CD14-positive monocyte (primary cell): ENCODE measurements at regions not wholly inside any gene's neighbourhood (a gene's known extent, or its start where the extent isn't known, plus 50 kb on each side); places are given as distances from the start of the nearest gene placed in this dataset.

Source experiments
- DNase-seq, 3 donors: peaks; one replicate each; pipeline ENCODE4 v3.0.0-alpha.2; 2011 to 2022
- H2AFZ ChIP-seq: 2 replicates; pipeline ENCODE4 v1.6.0; 2012; ENCODE audit warnings: mild to moderate bottlenecking, low read depth, low read length, inconsistent platforms; ENCODE audit not compliant: insufficient read depth, poor library complexity, severe bottlenecking
- H3K27ac ChIP-seq, 2 donors: 1 replicate in 1 of 2; 2 replicates in 1 of 2; pipeline ENCODE4 v1.5.1; 2012 to 2013; ENCODE audit warnings: low read length in 2 of 2, control low read depth in 1 of 2, inconsistent platforms in 1 of 2, low read depth in 1 of 2, mild to moderate bottlenecking in 1 of 2
- H3K27me3 ChIP-seq, 2 donors: one replicate each; pipeline versions ENCODE4 v1.6.0 to v1.6.1; 2011 to 2013; ENCODE audit warnings: low read length in 2 of 2; ENCODE audit not compliant: control insufficient read depth in 2 of 2, insufficient read depth in 2 of 2
- H3K36me3 ChIP-seq, 2 donors: replicated peaks in 1 of 2; 1 replicate in 1 of 2; 2 replicates in 1 of 2; pipeline versions ENCODE4 v1.5.1 to v1.6.1; 2012 to 2013; ENCODE audit warnings: low read length in 2 of 2, control low read depth in 1 of 2, inconsistent platforms in 1 of 2, mild to moderate bottlenecking in 1 of 2; ENCODE audit not compliant: insufficient read depth in 2 of 2, control insufficient read depth in 1 of 2
- H3K4me1 ChIP-seq, 2 donors: 1 replicate in 1 of 2; 2 replicates in 1 of 2; pipeline versions ENCODE4 v1.5.1 to v1.6.1; 2012 to 2013; ENCODE audit warnings: low read length in 2 of 2, control low read depth in 1 of 2, inconsistent platforms in 1 of 2, mild to moderate bottlenecking in 1 of 2, moderate library complexity in 1 of 2; ENCODE audit not compliant: insufficient read depth in 2 of 2, control insufficient read depth in 1 of 2
- H3K4me2 ChIP-seq: replicated peaks from 2 replicates; pipeline ENCODE3; 2012; ENCODE audit warnings: low read length, moderate library complexity, mild to moderate bottlenecking; ENCODE audit not compliant: poor library complexity, severe bottlenecking; ENCODE audit errors: extremely low read depth
- H3K4me3 ChIP-seq, 3 experiments: fragments of 200-600 bp in 1 of 3; sonication (generic) in 1 of 3; replicated peaks in 1 of 3; 1 replicate in 2 of 3; 2 replicates in 1 of 3; pipeline ENCODE4 v1.5.1; 2011 to 2013; ENCODE audit warnings: low read length in 3 of 3, mild to moderate bottlenecking in 3 of 3, control low read depth in 2 of 3, low read depth in 2 of 3, inconsistent platforms in 1 of 3, moderate library complexity in 1 of 3
- H3K79me2 ChIP-seq: 2 replicates; pipeline ENCODE4 v1.6.0; 2012; ENCODE audit warnings: mild to moderate bottlenecking, control low read depth, inconsistent platforms, low read length, moderate library complexity; ENCODE audit not compliant: insufficient read depth
- H3K9ac ChIP-seq: 2 replicates; pipeline ENCODE4 v1.6.0; 2017; ENCODE audit warnings: low read length, mild to moderate bottlenecking; ENCODE audit not compliant: insufficient read depth, poor library complexity, severe bottlenecking
- H3K9me3 ChIP-seq, 2 donors: replicated peaks in 1 of 2; 1 replicate in 1 of 2; 2 replicates in 1 of 2; pipeline versions ENCODE4 v1.5.1 to v1.6.1; 2012 to 2013; ENCODE audit warnings: low read length in 2 of 2, control low read depth in 1 of 2; ENCODE audit not compliant: control insufficient read depth in 1 of 2, insufficient read depth in 1 of 2
- H4K20me1 ChIP-seq: 2 replicates; pipeline ENCODE4 v1.6.0; 2012; ENCODE audit warnings: mild to moderate bottlenecking, low read length, control low read depth, moderate library complexity; ENCODE audit not compliant: insufficient read depth
- H3K27ac Mint-ChIP-seq, 7 donors: one replicate each; pipeline ENCODE4 v1.8.0; 2020; ENCODE audit warnings: mild to moderate bottlenecking in 7 of 7, mixed read lengths in 7 of 7, moderate library complexity in 6 of 7, inconsistent platforms in 2 of 7
- H3K27me3 Mint-ChIP-seq, 3 donors: one replicate each; pipeline ENCODE4 v1.8.0; 2021 to 2022; ENCODE audit warnings: low read depth in 3 of 3, mild to moderate bottlenecking in 3 of 3, mixed read lengths in 3 of 3, moderate library complexity in 3 of 3, inconsistent platforms in 1 of 3
- H3K36me3 Mint-ChIP-seq, 2 donors: one replicate each; pipeline ENCODE4 v1.8.0; 2020; ENCODE audit warnings: mixed read lengths in 2 of 2, inconsistent platforms in 1 of 2, mild to moderate bottlenecking in 1 of 2
- H3K4me1 Mint-ChIP-seq: one replicate; pipeline ENCODE4 v1.8.0; 2020; ENCODE audit warnings: mild to moderate bottlenecking, mixed read lengths
- H3K4me3 Mint-ChIP-seq, 2 donors: one replicate each; pipeline ENCODE4 v1.8.0; 2020; ENCODE audit warnings: mild to moderate bottlenecking in 2 of 2, mixed read lengths in 2 of 2, moderate library complexity in 1 of 2
- H3K9me3 Mint-ChIP-seq, 7 donors: one replicate each; pipeline ENCODE4 v1.8.0; 2020 to 2022; ENCODE audit warnings: mixed read lengths in 7 of 7, mild to moderate bottlenecking in 6 of 7, moderate library complexity in 6 of 7, inconsistent platforms in 2 of 7
- WGBS: methylation state at CpG from one replicate; pipeline ENCODE4 v1.1.5; 2013; ENCODE audit warnings: missing lambda C conversion rate; ENCODE audit not compliant: insufficient coverage; 5-methylcytosine and 5-hydroxymethylcytosine counted together
- intact Hi-C, 2 donors: fragments of 100-400 bp; cut with micrococcal nuclease; formaldehyde crosslinking; loops; one replicate each; pipeline versions ENCODE4 v1.15.0 to v1.15.1; 2023
- TF ChIP-seq, protein P1 (sequence below): fragments of 200-600 bp; IDR thresholded peaks from one replicate; pipeline ENCODE4 v1.8.0; 2022; ENCODE audit warnings: antibody characterized with exemption, mild to moderate bottlenecking

DNA sequence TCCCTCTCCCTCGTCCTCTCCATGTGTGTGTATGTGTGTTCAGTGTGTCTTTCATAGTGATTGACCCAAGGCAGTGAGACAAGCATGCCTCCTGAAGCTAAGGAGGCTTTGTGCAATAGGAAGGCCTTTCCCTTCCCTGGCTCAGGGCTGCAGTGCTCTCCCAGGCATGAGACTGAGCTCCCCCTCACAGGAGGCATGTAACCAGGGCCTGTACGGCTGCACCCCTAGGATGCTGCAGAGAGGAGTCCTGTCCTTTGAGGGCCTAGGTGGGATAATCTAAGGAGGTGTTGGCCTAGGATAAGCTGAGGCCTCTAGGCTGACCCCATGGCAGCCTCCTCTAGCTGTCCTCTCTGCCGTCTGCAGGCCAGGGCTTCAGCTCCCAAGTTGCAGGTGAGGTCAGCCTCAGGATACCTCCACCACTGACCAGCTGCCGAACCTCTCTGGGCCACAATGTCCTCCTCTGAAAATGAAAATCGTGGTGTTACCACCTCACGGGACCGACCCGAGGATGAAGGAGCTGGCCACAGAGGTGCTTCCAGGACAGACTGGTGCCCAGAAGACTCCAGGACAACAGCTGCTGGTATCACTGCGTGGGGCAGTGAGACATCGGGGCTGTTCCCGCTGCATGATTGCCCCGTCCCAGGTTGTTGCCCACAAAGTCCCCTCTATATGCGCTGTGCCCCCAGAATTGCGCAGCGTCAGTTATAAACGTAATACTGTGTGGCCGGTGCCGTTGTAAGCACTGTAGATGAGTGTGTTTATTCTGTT is 129.6 kb downstream of the BARX1 start:
- Histone ChIP-seq H3K9me3 (no peaks in the 10 kb centered on the region), H2AFZ (no peak overlapping the region), H3K4me1 (no peaks in the 10 kb centered on the region), H3K27ac (no peak overlapping the region), H3K79me2 (no peaks in the 10 kb centered on the region), H3K27me3 (peaks cover 0 to 32% of the 10 kb centered on the region in 2 donors), H4K20me1 (no peaks in the 10 kb centered on the region), H3K4me2 (no peak overlapping the region), H3K36me3 (no peaks in the 10 kb centered on the region), H3K9ac (no peak overlapping the region), H3K4me3 (no peak overlapping the region)
- Mint-ChIP-seq H3K27me3 (peaks cover 23 to 47% (median 38%) of the 10 kb centered on the region in 3 donors), H3K9me3 (peaks cover 0 to 11% (median 3%) of the 10 kb centered on the region in 7 donors), H3K4me3 (no peak overlapping the region), H3K27ac (no peak overlapping the region), H3K4me1 (peaks cover 3% of the 10 kb centered on the region), H3K36me3 (no peaks in the 10 kb centered on the region)
- DNase-seq = no peak
- 96% methylated on average over 10 of the region's 18 CpGs for WGBS
- intact Hi-C loops = loop anchor here (5.0 kb wide), 1 partner anchor 137 kb away; no protein-coding TSS in a partner anchor
- TF ChIP-seq, protein P1, sequence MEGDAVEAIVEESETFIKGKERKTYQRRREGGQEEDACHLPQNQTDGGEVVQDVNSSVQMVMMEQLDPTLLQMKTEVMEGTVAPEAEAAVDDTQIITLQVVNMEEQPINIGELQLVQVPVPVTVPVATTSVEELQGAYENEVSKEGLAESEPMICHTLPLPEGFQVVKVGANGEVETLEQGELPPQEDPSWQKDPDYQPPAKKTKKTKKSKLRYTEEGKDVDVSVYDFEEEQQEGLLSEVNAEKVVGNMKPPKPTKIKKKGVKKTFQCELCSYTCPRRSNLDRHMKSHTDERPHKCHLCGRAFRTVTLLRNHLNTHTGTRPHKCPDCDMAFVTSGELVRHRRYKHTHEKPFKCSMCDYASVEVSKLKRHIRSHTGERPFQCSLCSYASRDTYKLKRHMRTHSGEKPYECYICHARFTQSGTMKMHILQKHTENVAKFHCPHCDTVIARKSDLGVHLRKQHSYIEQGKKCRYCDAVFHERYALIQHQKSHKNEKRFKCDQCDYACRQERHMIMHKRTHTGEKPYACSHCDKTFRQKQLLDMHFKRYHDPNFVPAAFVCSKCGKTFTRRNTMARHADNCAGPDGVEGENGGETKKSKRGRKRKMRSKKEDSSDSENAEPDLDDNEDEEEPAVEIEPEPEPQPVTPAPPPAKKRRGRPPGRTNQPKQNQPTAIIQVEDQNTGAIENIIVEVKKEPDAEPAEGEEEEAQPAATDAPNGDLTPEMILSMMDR = no peak

DNA sequence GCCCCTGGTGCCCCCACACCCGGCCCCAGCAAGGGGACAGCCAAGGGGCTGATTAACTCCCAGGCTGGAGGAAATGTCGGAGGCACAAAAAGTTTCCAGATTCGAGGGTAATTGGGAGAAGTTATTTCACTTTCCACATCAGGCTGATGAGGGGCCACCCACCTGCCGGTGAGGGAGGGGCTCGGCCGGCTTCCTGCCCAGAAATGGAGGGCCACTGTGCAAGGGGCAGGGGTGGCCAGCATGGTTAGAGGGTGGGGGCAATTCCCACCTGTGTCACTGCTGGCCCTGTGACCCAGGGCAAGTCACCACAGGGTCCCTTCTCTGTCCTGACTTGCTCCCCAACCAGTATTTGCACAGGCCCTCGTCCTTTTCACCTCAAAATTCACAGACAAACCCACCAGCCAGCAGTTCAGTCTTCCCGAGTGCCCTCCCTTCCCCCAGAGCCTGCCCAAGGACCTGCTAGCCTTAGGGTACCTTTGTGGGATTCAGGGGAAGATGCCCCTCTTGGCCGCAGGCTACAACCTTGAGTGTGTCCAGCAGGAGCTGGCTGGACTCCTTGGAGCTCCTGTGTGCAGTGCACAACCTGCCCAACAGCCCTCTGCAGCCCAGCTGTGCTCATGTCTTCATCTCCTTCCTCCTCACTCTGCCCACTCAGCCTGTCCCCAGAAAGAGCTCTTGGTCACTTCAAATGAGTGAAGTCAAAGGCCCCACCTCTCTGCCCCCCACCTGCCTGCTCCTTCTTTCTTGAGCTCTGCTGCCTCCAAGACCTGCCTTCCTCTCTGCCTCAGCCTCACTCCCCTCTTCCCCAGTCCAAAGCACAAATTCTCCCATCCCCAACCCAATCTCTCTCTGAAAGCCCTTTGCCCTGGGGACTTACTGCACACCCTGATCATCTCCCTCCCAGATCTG is 130.5 kb downstream of the BARX1 start:
- Mint-ChIP-seq H3K4me1 (peaks cover 3% of the 10 kb centered on the region), H3K9me3 (peaks cover 0 to 11% (median 3%) of the 10 kb centered on the region in 7 donors), H3K27ac (no peak overlapping the region), H3K27me3 (peaks cover 26 to 49% (median 44%) of the 10 kb centered on the region in 3 donors), H3K36me3 (no peaks in the 10 kb centered on the region), H3K4me3 (no peak overlapping the region)
- Histone ChIP-seq H3K36me3 (no peaks in the 10 kb centered on the region), H3K27me3 (peaks cover 0 to 32% of the 10 kb centered on the region in 2 donors), H3K4me3 (no peak overlapping the region), H3K9me3 (no peaks in the 10 kb centered on the region), H4K20me1 (no peaks in the 10 kb centered on the region), H3K9ac (no peak overlapping the region), H3K4me1 (no peaks in the 10 kb centered on the region), H3K79me2 (no peaks in the 10 kb centered on the region), H3K27ac (no peak overlapping the region), H2AFZ (no peak overlapping the region), H3K4me2 (no peak overlapping the region)
- WGBS = 79% methylated on average over 5 of the region's 9 CpGs
- TF ChIP-seq, protein P1 = no peak
- intact Hi-C loops = loop anchor here (5.0 kb wide), 1 partner anchor 138 kb away; no protein-coding TSS in a partner anchor
- DNase-seq = no peak
